ENCODE measurements at regions not wholly inside any gene's neighbourhood (a gene's known extent, or its start where the extent isn't known, plus 50 kb on each side); places are given as distances from the start of the nearest gene placed in this dataset.

GRCh38 chr15:35309886-35310285, 224.8 kb upstream of the NANOGP8 start:
- WGBS, 2 donors = 89 to 95% methylated on average over 3 of the region's 3 CpGs
- Histone ChIP-seq H3K36me3 (no peaks in the 10 kb centered on the region), H3K27ac (no peak overlapping the region), H3K9me3 (no peaks in the 10 kb centered on the region), H3K4me3 (replicated peaks in 1 of 3) (no peak overlapping the region), H3K27me3 (no peaks in the 10 kb centered on the region), H3K4me1 (no peaks in the 10 kb centered on the region)
- no peak for DNase-seq
- no peak for TF ChIP-seq CTCF (IDR thresholded peaks at IDR 0.05)
- TF ChIP-seq POLR2A (IDR thresholded peaks at IDR 0.05) = no peak
- intact Hi-C loops (cut with DNase I) = no loop called here

DNA sequence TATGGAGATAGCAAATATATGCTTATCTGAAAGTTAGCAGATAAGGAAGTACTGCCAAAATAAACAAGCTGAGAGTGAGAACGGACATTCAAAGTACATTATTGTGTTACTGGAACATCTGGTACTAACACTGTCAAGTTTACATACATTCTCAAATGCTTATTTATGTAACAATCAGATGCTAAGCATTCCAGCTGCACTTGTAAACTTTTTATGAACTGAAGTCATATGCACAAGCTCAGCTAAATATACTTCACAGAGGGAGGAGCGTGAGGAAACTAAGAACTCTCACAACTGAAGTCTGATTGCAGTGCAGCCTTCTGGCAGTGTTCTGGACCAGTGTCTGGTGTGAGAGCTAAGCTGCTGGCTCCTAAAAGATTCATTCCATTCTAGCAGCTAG, 223.7 kb upstream of the NANOGP8 start:
- 64% methylated on average over 2 of the region's 2 CpGs for WGBS, 2 donors
- Histone ChIP-seq H3K27me3 (no peaks in the 10 kb centered on the region), H3K27ac (no peak overlapping the region), H3K4me3 (replicated peaks in 1 of 3) (no peak overlapping the region), H3K36me3 (no peaks in the 10 kb centered on the region), H3K4me1 (no peaks in the 10 kb centered on the region), H3K9me3 (no peaks in the 10 kb centered on the region)
- intact Hi-C loops (cut with DNase I) = no loop called here
- DNase-seq = no peak
- TF ChIP-seq CTCF (IDR thresholded peaks at IDR 0.05) (no peak), POLR2A (IDR thresholded peaks at IDR 0.05) (no peak)

DNA sequence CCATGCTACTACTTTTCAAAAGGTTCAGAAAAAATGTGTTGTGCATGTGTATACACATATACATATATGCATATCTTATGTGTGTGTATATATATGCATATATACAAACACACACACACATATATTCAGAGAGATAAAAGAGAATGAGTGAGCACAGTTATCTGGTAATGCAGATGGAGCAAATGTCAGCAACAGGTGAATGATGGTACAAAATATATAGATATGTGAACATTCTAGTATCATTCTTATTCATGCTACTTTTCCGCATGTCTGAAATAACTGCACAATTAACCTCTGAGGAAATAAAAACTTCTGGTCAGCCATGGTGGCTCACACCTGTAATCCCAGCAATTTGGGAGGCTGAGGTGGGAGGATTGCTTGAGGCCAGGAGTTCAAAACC, 222.6 kb upstream of the NANOGP8 start:
- H3K9me3 ChIP-seq = no peaks in the 10 kb centered on the region

DNA sequence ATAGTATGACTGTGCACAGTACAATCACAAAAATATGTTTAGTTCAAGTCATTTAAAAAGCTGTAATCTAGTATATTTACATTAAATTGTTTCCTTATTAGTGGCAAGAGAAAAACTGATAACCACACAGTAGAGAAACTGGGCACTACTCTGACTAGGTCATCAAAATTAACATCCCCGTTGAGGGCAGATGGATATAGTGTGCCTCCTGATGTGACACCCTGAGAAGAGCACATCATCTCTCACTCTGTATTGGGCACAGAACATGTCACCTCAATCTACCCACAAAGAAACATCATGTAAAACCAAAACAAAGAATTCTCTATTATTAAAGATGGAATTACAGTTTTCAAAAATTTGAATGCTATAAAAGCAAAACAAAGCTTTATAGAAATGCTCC, 221.9 kb upstream of the NANOGP8 start:
- Histone ChIP-seq H3K27me3 (no peaks in the 10 kb centered on the region), H3K4me1 (no peaks in the 10 kb centered on the region), H3K36me3 (no peaks in the 10 kb centered on the region), H3K4me3 (replicated peaks in 1 of 3) (no peak overlapping the region), H3K27ac (no peak overlapping the region), H3K9me3 (no peaks in the 10 kb centered on the region)
- WGBS, 2 donors = 75 to 85% methylated on average over 1 of the region's 1 CpG
- no peak for DNase-seq
- intact Hi-C loops (cut with DNase I) = no loop called here
- no peak for TF ChIP-seq CTCF (IDR thresholded peaks at IDR 0.05)

More for the DNA sequence above, 222.6 kb upstream of the NANOGP8 start:
- no peak overlapping the region for H3K4me3 ChIP-seq (replicated peaks in 1 of 3)
- H3K4me1 ChIP-seq = no peaks in the 10 kb centered on the region
- no peaks in the 10 kb centered on the region for H3K36me3 ChIP-seq
- no peaks in the 10 kb centered on the region for H3K27me3 ChIP-seq
- TF ChIP-seq POLR2A (IDR thresholded peaks at IDR 0.05) (no peak), CTCF (IDR thresholded peaks at IDR 0.05) (no peak)
- 95 to 100% methylated on average over 1 of the region's 1 CpG for WGBS, 2 donors
- intact Hi-C loops (cut with DNase I) = no loop called here
- DNase-seq = no peak
- no peak overlapping the region for H3K27ac ChIP-seq

DNA sequence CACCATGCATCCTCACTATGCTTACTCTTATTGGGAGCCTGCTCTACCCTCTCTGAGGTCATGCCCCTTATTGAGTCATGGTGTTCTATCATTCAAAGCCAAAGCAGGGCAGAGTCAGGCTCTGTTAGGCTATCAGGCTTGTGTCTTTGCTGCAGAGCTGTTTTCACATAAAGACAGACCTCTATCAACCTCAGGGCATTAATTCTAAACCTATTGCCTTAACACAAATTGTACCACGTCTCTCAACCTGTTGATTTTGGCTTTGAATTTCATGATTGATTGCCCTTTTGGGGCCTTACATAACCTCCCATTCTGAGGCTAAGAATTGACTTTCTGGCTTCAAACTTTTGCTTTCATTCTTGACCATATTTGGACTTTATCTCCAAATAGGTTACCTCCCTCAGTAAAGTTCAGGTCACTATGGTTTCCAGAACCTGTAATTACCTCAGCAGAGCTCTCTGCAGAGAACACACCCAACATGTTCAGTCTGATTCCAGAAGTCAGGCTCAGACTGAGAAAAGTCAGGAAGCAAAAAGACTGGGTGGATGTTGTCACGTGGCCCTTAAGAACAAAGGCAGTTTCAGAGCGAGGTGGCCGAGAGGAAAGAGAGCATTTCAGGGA, 221.4 kb upstream of the NANOGP8 start:
- no peaks in the 10 kb centered on the region for H3K36me3 ChIP-seq
- intact Hi-C loops (cut with DNase I) = no loop called here
- H3K27ac ChIP-seq = no peak overlapping the region
- 80 to 81% methylated on average over 4 of the region's 4 CpGs for WGBS, 2 donors
- H3K4me1 ChIP-seq = no peaks in the 10 kb centered on the region
- DNase-seq = no peak
- TF ChIP-seq POLR2A (IDR thresholded peaks at IDR 0.05) = no peak
- no peak for TF ChIP-seq CTCF (IDR thresholded peaks at IDR 0.05)
- H3K9me3 ChIP-seq = no peaks in the 10 kb centered on the region
- no peak overlapping the region for H3K4me3 ChIP-seq (replicated peaks in 1 of 3)
- no peaks in the 10 kb centered on the region for H3K27me3 ChIP-seq

Data from thyroid gland (tissue), 4 donors.